ENCODE measurements at regions not wholly inside any gene's neighbourhood (a gene's known extent, or its start where the extent isn't known, plus 50 kb on each side); places are given as distances from the start of the nearest gene placed in this dataset.
"Not testable (repeated sequence)": the region's sequence is repeated elsewhere in the genome, so short reads cannot be mapped to it uniquely, and the experiment has no call there.

DNA sequence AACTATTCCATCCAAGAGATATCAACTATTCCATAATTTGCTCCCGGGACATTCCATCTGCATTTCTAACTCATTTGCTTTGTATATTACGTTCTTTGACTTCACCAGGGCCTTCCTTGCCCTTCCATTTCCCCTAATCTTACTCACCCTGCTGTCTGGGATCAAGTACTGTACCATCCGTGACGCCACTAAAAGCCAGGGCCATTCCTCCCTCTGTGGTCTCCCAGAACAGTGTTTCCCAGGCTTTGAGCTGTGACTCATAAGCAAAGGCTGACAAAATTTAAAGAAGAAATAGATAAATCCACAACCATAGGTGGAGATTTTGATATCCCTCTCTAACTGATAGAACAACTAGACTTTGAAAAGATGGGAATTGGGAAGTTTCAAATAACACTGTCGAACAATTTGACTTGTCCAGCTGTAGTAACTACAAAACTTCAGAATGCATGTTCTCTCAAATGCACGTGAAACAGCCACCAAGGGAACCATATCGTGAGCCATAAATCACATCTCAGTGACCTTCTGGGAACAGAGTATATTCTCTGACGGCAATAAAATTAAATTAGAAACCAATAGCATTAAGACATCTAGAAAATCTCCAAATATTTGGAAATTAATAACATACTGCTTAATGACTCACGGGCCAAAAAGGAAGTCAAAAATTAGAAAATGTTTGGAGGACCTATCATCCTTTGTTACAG, 501.0 kb downstream of the SETD4 start:
- DNase-seq = no peak

DNA sequence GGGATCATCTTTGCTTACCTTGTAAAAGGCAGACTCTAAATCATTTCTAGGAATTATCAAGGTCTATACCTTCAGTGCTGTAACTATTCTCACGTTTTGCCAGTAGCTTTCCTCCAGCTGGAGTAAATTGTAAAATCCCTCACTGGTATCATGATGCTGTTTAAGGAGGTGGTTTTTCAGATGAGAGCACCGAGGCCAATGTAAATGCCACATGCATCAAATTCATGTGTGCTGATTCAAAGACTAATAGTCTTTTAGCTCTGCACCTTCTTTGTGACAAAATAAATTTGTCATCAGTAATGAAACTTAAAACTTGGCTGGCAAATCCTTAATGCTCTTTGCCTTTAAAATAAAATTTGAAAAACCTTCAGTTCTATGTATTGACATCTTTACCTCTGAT, 503.8 kb downstream of the SETD4 start:
- no peak for DNase-seq

DNA sequence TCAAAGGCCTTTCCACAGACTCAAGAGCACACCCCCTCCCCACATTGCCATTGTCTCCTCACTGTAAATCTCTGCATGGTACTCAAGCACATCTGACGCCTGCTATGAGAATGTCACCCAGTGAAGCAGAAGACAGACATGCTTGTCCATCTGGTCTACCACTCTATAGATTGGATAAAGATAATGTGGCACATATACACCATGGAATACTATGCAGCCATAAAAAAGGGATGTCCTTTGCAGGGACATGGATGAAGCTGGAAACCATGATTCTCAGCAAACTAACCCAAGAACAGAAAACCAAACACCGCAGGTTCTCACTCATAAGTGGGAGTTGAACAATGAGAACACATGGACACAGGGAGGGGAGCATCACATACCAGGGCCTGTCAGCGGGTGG, 503.4 kb upstream of the RUNX1 start:
- not testable (repeated sequence) for DNase-seq

DNA sequence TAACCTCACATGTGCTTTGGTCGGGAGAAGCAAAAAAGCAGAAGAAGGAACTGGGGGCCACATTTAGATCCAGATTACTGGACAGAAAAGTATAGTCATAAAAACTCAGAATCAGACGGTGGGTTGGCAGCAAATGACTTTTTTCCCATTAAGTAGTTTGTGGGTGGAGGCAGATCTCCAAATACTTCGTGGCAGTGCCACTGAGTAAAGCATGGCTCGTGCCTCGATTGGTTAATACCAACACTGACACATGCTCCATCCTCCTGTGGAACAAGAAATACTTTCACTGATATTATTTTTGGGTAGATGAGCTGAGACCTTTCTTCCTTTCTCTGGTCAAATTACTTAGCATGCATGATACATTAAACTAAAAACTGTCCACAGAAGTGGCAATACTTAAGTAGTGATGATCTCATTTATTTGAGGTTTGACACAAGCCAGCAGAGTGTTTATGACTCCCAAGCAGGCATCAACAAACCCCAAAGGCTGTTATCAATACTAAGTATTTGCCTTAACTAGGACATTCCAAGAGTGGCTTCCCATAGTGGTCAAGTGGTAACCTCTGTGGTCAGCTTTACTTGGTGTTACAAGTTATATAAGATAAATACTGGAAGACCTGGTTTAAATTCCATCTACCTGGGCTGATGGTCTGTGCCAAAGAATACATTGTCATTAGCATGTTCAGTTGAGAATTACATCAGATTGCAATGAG, 500.0 kb upstream of the RUNX1 start:
- no peak for DNase-seq

DNA sequence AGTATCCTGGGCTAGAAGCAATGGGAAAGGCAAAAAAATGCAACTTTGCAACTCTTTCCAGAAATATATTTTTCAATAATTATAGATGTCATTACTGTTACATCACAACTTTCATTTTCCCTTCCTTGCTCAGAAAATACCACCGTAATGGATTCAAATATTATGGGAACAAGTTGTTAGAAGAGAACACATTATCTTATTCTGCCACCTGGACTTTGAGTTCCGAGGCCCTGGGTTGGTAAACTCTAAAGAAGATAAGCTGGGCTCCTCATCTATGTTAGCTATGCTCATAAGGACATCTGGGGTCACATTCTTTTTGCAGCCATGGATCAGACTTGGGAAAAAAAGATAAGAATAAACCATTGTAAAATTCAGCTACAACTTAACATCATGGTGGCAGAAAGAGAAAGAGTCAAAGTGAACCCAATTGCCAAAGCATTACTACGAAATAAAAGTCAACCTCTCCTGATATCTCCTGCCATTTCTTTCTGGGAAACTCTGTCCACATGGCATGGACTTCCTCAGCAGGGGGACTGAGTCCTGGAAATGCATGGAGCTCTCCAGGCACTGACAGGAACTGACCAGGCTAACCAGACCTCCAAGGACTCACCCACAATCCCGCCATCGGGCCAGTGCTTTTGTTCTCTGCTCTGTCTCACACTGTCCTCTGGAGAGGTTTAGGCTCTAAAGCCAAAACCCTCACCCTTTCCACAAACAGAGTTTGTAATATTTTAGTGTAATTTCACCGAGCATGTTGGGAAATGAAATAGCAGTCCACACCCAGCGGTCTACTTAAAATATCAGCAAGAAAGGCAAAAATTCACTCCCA, 499.1 kb upstream of the RUNX1 start:
- DNase-seq = no peak

DNA sequence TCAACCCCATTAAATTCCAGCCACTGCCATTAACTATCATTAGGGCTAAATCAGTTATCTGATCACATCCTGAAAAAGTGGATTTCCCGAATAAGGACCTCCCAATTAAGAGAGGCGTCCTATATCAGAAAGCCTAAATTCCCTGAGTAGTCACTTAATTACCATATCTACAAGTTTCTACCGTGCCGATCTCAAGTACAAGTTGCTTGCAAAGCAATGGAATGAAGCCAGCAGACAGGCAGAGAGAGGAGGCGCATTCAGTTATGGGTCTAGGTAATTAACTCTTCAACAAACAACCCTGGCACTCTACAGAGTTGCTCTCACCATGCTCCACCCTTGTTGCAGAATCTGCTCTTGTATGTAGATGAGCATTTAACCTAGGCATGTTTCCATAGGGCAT, 494.6 kb upstream of the RUNX1 start:
- no peak for DNase-seq

DNA sequence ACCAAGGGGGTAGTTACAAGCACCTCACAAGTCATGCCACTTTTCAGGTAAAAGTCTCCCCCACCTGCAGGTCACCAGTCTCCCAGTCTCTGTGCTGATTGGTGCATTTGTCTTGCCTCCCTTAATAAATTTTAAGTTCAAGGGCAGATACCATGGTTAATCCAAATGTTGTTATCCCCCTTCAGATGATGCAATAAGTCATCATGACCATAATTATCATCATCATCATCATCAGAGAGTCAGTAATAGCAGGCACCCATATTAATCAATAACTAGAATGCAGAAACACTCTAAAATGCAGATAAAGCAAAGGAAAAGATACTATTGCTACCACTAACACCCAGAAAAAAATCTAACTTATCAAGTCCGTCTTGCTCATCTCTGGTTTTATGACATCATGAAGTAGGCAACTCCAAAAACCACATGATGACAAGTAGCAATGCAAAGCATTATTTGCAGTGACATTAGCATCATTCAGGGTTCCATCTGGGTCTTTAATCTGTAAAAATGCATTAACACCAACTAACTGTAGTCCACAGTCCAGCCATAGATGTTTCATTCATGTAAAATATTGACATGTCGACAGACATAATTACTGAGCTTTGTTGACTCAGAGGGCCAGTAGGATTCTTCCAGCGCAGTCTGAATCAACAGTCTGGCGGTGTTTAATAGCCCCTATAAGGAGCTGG, 492.0 kb upstream of the RUNX1 start:
- DNase-seq = no peak

DNA sequence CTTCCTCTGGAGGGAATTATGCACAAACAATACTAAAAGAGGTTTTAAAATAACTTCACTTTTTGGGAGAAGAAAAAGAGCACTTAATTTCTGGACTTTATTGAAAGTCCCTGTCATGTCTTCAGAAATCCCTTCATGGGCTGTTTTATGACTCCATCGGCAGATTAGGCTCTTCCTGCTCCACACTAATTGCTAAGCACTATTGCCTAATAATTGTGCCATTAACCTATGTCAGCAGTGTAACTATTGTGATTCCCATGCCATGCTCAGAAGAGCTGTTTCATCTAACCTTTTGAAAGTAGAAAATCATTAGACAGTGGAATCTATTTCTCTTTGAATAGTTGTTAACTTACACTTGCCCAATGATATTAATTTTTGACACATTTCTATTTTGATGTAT, 489.3 kb upstream of the RUNX1 start:
- no peak for DNase-seq

DNA sequence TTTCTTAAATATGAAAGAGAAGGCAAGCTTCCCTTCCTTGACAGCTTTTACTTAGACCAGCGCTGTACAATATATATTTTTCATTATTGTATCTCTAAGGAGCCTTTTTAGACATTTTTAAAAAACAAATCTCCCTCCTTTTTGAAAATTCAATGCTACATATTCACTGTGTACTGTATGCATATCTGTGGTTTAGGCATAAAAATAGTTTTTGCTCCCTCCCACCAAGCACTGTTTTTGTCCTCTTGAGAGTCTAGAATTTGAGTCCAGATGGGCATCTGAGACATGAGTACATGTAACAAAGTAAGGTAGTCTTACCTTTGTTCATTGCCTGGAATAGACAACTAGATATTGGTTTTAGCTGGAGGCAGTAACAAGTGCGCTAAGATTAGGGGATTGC, 488.5 kb upstream of the RUNX1 start:
- DNase-seq = no peak

DNA sequence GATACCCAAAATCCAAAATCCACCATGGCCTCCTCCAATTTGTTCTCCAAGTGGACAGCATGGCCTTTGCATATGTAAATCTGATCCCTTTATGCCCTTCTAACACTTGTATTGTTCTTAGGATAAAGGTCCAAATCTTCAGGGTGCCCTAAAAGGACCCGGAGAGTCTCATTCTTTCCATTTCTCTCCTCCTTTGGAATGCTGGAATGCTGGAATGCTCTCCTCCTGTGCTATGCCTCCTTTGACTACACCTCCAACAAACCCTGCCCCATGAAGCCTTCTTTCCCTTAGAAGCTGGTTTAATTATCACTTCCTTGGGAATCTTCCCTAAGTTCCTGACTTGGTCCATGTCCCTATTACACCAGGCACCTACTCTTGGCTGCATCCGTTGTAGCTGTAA, 484.8 kb upstream of the RUNX1 start:
- no peak for DNase-seq

DNA sequence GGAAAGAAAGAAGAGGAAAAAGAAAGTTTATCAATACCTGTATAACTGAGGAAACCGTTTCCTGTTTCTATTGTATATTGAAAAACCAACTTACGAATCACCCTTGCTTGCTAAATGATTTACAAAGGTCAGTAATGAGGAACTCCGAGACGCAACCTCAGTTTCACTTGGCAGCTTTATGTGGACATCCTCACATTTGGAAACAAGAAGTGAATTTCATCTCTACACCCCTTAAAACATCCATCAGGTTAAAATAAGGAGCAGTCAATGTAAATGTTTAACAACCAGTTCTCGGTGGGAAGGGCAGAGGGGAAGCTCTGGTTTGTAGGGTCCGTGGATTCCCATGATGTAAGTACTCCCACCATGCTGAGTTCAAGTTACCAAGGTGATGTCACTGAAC, 481.7 kb upstream of the RUNX1 start:
- no peak for DNase-seq

DNA sequence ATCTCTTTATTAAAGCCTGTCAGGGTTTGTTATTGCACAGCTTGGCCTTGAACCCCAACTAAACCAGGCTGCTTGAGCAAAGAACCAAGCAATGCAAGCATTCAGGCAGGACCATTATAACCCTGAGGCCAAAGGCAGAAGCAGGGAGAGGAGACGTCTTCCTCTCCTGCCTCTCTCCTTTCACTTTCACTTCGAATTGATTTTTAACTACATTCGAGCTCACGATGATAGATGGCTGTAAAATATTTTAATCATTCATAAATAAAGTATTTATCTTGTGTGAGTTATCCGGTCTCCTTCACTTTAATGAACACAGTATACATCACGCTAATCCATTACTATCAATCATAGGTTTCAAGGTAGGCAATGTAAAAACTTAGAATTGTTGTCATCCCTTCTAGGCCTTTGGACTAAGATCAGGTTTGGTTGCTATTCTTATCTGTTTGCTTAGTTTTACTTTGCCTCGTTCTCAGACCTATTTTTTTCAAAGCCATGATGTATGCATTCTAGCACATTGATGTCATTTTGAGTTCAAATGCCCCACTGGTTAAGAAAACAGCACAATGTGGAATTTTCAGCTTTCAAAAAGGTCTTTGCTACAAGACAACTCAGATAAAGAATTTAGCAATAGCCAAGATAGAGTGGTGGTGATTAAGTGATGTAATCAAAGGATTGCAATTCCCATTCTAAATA, 480.2 kb upstream of the RUNX1 start:
- peak; percentile 39 for DNase-seq

DNA sequence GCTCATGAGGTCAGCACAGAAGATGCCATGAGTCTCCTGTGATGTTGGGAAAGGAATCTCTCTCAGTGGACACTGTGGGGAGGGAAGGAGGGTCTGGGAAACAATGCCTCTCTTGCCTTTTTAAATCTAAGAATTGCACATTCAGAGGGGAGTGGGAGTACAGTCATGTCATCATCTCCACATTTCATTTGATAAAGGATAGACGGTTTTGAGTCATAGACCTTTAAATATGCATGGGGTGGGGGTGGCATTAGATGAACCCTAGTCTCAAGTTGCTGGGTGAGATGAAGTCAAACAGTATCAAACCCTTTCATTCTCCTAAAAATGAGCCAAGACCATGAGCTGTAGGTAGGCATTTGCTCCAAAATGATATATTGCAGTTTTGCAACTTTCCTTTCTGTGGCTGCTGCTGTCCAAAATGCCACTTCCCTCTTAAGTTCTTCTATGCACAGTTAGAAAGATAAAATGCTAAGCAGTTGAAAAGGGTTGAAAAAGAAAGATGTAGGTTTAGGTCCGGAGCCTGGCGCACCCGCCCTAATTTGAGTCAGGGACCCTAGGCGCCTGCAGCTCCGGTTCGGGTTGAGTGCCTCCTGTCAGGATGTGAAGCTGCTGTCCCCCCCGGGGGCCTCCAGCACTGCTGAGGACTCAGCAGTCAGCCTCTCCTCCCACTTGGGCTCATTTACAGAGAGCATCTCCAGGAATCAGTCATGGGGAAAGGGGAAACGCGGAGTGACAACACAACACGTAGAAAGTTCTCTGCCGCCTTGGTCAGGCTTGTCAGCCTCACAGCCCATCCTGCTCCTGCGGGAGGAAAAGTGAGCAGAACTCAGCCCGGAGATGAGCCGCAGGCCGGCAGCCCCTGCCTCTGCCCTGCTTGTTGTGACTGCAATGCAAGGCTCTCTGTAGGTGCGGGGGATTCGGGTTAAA, 479.3 kb upstream of the RUNX1 start:
- peak; percentile 63 for DNase-seq

DNA sequence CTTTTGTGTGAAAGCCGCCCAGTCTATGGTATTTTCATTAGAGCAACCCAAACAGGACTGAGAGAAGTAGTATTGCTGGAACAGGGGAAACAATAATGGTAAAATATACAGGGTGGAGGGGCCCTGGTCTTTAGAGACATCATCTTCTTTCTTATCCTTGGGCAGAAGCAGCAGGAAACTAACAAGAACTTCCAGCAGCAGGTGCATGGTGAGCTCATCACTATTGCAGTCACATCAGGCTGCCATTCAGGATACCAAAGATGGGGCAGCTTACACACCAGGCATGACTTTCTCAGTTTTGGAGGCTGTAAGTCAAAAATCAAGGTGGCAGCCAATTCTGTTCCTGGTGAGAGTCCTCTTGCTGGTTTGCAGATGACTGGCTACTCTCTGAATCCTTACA, 478.3 kb upstream of the RUNX1 start:
- DNase-seq = no peak

DNA sequence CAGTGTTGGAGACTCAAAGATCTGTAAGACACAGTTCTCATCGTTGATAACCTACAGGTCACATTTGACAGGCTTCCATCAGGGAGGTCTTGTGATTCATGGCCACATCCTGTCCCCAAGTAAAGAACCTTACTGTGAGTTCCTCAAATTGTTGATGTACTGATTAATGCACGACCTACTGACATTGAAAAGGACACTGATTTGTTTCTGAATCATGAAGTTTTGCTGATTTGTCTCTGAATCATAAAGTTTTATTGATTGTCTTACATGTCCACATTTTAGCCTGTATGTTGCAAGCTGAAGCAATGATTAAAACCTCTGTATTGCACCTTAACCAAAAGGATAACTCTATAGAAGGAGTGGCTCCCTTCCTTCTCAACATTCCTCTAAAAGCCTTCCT, 476.3 kb upstream of the RUNX1 start:
- DNase-seq = peak; percentile 29

DNA sequence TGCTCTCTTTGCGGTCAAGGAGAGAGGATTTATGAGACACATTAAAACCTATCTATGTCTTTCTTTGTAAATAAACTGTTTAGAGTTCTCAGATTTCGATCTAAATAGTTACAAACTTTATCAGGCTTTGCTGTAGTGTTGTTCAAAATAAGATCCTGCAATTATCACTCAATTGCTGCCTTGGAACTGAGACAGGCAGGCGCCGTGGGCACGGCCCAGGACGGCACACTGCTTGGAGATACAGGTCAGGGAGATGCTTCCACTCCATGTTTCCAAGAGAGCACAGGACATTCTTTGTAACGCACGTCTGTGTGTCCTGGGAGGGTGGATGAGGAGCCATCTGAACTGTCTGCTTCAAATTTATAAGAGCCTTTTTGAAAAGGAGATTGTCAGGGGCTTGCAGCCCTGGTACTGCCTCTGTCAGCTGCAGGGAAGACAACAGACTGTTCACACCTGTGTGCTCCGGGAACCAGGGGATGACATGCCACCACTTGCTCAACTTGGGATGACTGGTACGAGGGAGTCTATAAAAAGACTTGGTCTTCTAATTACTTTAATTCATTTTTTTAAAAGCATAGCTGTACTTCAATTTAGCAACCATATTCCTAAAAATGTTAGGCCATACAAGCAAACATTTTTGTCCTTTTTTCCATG, 472.9 kb upstream of the RUNX1 start:
- DNase-seq = no peak

DNA sequence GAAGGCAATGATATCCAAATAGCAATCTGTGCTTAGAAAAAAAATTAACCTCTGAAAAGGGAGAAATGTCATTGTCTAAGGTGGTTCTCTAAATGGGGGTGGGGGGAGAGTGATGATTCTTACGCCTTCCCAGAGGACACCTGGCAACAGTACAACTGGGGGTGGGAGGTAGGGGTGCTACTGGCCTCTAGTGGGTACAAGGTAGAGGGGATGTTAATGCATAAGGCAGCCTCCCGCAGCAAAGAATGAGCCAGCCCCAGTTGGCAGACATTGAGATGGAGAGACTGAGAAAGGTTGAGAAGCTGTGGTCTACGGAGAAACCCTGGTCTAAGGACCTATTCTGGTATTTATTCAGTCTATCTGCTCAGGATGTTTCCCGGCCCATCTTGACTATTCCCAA, 472.2 kb upstream of the RUNX1 start:
- no peak for DNase-seq

DNA sequence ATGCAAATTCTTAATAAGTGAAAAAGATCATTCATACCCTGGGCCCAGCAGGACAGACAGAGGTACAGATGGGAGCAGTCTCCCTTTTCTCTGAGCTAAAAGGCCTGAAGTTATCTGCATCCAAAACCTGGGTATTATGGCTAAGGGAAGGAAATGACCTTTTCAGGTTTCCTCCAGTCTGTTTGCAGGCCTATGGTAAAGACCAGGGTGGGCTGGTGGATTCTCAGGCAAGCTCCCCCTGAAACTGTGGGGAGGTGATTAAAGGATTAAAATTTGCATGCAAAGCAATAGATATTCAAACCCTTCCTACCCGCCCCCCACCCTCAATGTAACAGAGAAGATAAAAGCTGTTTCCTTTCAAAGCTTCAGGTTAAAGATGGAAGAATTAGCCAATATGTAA, 471.8 kb upstream of the RUNX1 start:
- no peak for DNase-seq

DNA sequence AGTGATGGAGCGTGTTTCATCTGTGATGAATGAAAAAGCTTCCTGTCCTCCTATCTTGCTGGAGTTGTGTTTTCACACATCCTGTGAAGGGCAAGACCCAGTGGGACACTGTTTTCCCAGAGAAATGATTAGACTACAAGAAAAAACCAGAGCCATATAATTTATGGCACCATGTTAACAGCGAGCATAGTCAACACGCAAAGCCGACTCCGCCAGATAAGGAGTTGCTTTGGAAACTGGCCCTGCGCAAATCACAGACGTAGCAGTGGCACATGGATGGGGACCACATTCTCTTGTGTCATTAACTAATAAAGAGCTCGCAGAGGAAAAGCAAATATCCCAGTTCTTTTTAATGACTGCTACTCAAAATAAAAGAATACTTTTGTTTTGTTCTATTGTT, 471.2 kb upstream of the RUNX1 start:
- DNase-seq = no peak

DNA sequence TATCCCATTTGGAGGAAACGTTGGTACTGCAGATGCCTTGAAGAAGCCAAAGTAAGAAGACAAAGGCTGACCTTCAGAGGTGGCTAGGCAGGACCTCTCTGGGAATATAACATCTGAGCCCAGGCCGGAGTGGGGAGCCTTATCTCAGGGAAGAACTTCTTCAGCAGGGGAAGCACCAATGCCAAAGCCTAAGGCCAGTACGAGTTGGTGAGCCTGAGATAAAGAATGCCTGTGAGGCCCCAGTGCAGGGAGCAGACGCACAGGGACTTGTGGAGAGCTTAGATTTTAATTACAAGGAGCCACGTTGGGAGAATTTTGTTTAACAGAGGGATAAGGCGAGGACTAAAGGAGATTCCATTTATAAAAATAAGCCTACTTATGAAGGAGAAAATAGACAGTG, 468.8 kb upstream of the RUNX1 start:
- DNase-seq = no peak

DNA sequence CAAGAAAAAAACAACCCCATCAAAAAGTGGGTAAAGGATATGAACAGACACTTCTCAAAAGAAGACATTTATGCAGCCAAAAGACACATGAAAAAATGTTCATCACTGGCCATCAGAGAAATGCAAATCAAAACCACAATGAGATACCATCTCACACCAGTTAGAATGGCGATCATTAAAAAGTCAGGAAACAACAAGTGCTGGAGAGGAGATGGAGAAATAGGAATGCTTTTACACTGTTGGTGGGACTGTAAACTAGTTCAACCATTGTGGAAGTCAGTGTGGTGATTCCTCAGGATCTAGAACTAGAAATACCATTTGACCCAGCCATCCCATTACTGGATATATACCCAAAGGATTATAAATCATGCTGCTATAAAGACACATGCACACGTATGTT, 467.2 kb upstream of the RUNX1 start:
- not testable (repeated sequence) for DNase-seq

All from CD4-positive, alpha-beta T cell treated with Interleukin-6 for 4 hours (primary cell).